ENCODE measurements at regions not wholly inside any gene's neighbourhood (a gene's known extent, or its start where the extent isn't known, plus 50 kb on each side); places are given as distances from the start of the nearest gene placed in this dataset.

- Mint-ChIP-seq H3K4me3 (ENCODE audit: unreplicated experiment) (no peak overlapping the region), H3K27ac (ENCODE audit: low read depth, unreplicated experiment) (no peak overlapping the region), H3K4me1 (ENCODE audit: insufficient read depth, unreplicated experiment) (no peaks in the 10 kb centered on the region), H3K27me3 (ENCODE audit: insufficient read depth, unreplicated experiment) (no peaks in the 10 kb centered on the region), H3K36me3 (ENCODE audit: insufficient read depth, unreplicated experiment) (no peaks in the 10 kb centered on the region), H3K9me3 (ENCODE audit: unreplicated experiment) (no peaks in the 10 kb centered on the region)
- intact Hi-C loops (cut with micrococcal nuclease), result no loop called here
- TF ChIP-seq, protein P1, sequence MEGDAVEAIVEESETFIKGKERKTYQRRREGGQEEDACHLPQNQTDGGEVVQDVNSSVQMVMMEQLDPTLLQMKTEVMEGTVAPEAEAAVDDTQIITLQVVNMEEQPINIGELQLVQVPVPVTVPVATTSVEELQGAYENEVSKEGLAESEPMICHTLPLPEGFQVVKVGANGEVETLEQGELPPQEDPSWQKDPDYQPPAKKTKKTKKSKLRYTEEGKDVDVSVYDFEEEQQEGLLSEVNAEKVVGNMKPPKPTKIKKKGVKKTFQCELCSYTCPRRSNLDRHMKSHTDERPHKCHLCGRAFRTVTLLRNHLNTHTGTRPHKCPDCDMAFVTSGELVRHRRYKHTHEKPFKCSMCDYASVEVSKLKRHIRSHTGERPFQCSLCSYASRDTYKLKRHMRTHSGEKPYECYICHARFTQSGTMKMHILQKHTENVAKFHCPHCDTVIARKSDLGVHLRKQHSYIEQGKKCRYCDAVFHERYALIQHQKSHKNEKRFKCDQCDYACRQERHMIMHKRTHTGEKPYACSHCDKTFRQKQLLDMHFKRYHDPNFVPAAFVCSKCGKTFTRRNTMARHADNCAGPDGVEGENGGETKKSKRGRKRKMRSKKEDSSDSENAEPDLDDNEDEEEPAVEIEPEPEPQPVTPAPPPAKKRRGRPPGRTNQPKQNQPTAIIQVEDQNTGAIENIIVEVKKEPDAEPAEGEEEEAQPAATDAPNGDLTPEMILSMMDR (IDR thresholded peaks at IDR 0.05; ENCODE audit: unreplicated experiment), result no peak
- CTCF ChIA-PET, result interaction anchor here (0.6 kb wide), 1 partner anchor 166 kb away, joined by 4 read pairs; no protein-coding TSS in a partner anchor
- BruUV-seq (replicated peaks), result no TSS peak
- POLR2A ChIA-PET, result no interaction called here
- no peak for DNase-seq (ENCODE audit: unreplicated experiment)
These were observed 1532.5 kb upstream of the CADM2 start for GRCh38 chr3:83426300-83426699.

GRCh38 chr3:83434880-83435587 is 1523.8 kb upstream of the CADM2 start:
- peaks cover 7% of the 10 kb centered on the region for H3K4me1 Mint-ChIP-seq (ENCODE audit: insufficient read depth, unreplicated experiment)
- H3K9me3 Mint-ChIP-seq (ENCODE audit: unreplicated experiment), result no peaks in the 10 kb centered on the region
- no peak overlapping the region for H3K4me3 Mint-ChIP-seq (ENCODE audit: unreplicated experiment)
- intact Hi-C loops (cut with micrococcal nuclease), result no loop called here
- no peaks in the 10 kb centered on the region for H3K36me3 Mint-ChIP-seq (ENCODE audit: insufficient read depth, unreplicated experiment)
- DNase-seq (ENCODE audit: unreplicated experiment), result no peak
- H3K27me3 Mint-ChIP-seq (ENCODE audit: insufficient read depth, unreplicated experiment), result no peaks in the 10 kb centered on the region
- CTCF ChIA-PET, result no interaction called here
- H3K27ac Mint-ChIP-seq (ENCODE audit: low read depth, unreplicated experiment), result no peak overlapping the region
- BruUV-seq (replicated peaks), result no TSS peak
- POLR2A ChIA-PET, result no interaction called here
- TF ChIP-seq, protein P1 (IDR thresholded peaks at IDR 0.05; ENCODE audit: unreplicated experiment), result no peak

GRCh38 chr3:83438188-83438587 is 1520.6 kb upstream of the CADM2 start:
- Mint-ChIP-seq H3K9me3 (ENCODE audit: unreplicated experiment) (peaks cover 20% of the 10 kb centered on the region), H3K4me1 (ENCODE audit: insufficient read depth, unreplicated experiment) (peaks cover 7% of the 10 kb centered on the region), H3K27me3 (ENCODE audit: insufficient read depth, unreplicated experiment) (no peaks in the 10 kb centered on the region), H3K27ac (ENCODE audit: low read depth, unreplicated experiment) (no peak overlapping the region), H3K4me3 (ENCODE audit: unreplicated experiment) (no peak overlapping the region), H3K36me3 (ENCODE audit: insufficient read depth, unreplicated experiment) (no peaks in the 10 kb centered on the region)
- BruUV-seq (replicated peaks), result no TSS peak
- TF ChIP-seq, protein P1 (IDR thresholded peaks at IDR 0.05; ENCODE audit: unreplicated experiment), result no peak
- DNase-seq (ENCODE audit: unreplicated experiment), result peak; percentile 4
- POLR2A ChIA-PET, result interaction anchor here (0.7 kb wide), 1 partner anchor 59 kb away, joined by 5 read pairs; no protein-coding TSS in a partner anchor
- intact Hi-C loops (cut with micrococcal nuclease), result no loop called here
- CTCF ChIA-PET, result no interaction called here

DNA sequence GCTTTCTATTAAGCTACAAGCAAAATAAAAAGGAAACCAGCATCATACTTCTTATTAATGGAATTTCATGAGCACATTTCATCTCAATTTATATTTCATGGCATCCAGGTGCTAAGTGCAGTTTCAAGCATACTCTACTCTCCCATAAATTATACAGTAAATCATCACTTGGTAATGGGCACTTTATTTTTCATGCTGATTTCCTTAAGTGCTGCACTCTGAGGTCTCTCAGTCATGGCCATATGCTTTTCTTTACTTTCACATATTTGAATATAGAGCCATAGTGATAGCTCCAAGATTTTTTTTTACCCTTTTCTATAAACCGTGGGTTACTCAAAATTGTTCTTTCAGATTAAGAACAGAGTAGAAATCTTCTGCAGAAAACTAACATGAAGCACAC is 1505.7 kb upstream of the CADM2 start:
- Mint-ChIP-seq H3K9me3 (ENCODE audit: unreplicated experiment) (no peaks in the 10 kb centered on the region), H3K36me3 (ENCODE audit: insufficient read depth, unreplicated experiment) (no peaks in the 10 kb centered on the region), H3K4me3 (ENCODE audit: unreplicated experiment) (no peak overlapping the region), H3K27me3 (ENCODE audit: insufficient read depth, unreplicated experiment) (no peaks in the 10 kb centered on the region), H3K4me1 (ENCODE audit: insufficient read depth, unreplicated experiment) (no peaks in the 10 kb centered on the region), H3K27ac (ENCODE audit: low read depth, unreplicated experiment) (no peak overlapping the region)
- POLR2A ChIA-PET, result interaction anchor here (0.6 kb wide), 1 partner anchor 1941 kb away, joined by 4 read pairs; no protein-coding TSS in a partner anchor
- no TSS peak for BruUV-seq (replicated peaks)
- intact Hi-C loops (cut with micrococcal nuclease), result no loop called here
- TF ChIP-seq, protein P1 (IDR thresholded peaks at IDR 0.05; ENCODE audit: unreplicated experiment), result no peak
- CTCF ChIA-PET, result no interaction called here
- no peak for DNase-seq (ENCODE audit: unreplicated experiment)

All from MCF 10A (cell line).